HG02763 (cell line): ENCODE measurements at regions not wholly inside any gene's neighbourhood (a gene's known extent, or its start where the extent isn't known, plus 50 kb on each side); places are given as distances from the start of the nearest gene placed in this dataset.

ENCODE experiments used
- ATAC-seq: cut with Tn5 transposase; IDR thresholded peaks from one replicate; pipeline ENCODE4 v1.9.1; 2021; ENCODE audit warnings: mild to moderate bottlenecking, moderate library complexity; ENCODE audit not compliant: unreplicated experiment

GRCh38 chr13:84686458-84686857 lies 804.2 kb upstream of the SLITRK1 start:
- no peak for ATAC-seq

- ATAC-seq: no peak
Measured at GRCh38 chr13:84684804-84685203, 802.5 kb upstream of the SLITRK1 start.

GRCh38 chr13:84684048-84684662 lies 801.9 kb upstream of the SLITRK1 start:
- ATAC-seq: no peak

- no peak for ATAC-seq
Measured at GRCh38 chr13:84683448-84683847, 801.2 kb upstream of the SLITRK1 start.

GRCh38 chr13:84677836-84678235 lies 795.6 kb upstream of the SLITRK1 start:
- no peak for ATAC-seq

- ATAC-seq: no peak
Measured at GRCh38 chr13:84672616-84673015, 790.3 kb upstream of the SLITRK1 start.

GRCh38 chr13:84670245-84670644 lies 788.0 kb upstream of the SLITRK1 start:
- ATAC-seq: no peak

- ATAC-seq: no peak
Measured at GRCh38 chr13:84668637-84669036, 786.4 kb upstream of the SLITRK1 start.

- ATAC-seq: no peak
Measured at GRCh38 chr13:84662491-84662890, 780.2 kb upstream of the SLITRK1 start.

- ATAC-seq: no peak
Measured at GRCh38 chr13:84661718-84662117, 779.4 kb upstream of the SLITRK1 start.

GRCh38 chr13:84659359-84659661 lies 777.0 kb upstream of the SLITRK1 start:
- ATAC-seq: no peak

- no peak for ATAC-seq
Measured at GRCh38 chr13:84658491-84659358, 776.5 kb upstream of the SLITRK1 start.

GRCh38 chr13:84655677-84656076 lies 773.4 kb upstream of the SLITRK1 start:
- ATAC-seq: no peak

- ATAC-seq: no peak
Measured at GRCh38 chr13:84654654-84655275, 772.5 kb upstream of the SLITRK1 start.

GRCh38 chr13:84653915-84654534 lies 771.8 kb upstream of the SLITRK1 start:
- ATAC-seq: no peak

- ATAC-seq: no peak
Measured at GRCh38 chr13:84651705-84652104, 769.4 kb upstream of the SLITRK1 start.

GRCh38 chr13:84651288-84651687 lies 769.0 kb upstream of the SLITRK1 start:
- no peak for ATAC-seq

GRCh38 chr13:84649853-84650252 lies 767.6 kb upstream of the SLITRK1 start:
- no peak for ATAC-seq

GRCh38 chr13:84648069-84648640 lies 765.9 kb upstream of the SLITRK1 start:
- ATAC-seq: no peak

- no peak for ATAC-seq
Measured at GRCh38 chr13:84646957-84647356, 764.7 kb upstream of the SLITRK1 start.
